GM23338 (cell line): ENCODE measurements at regions not wholly inside any gene's neighbourhood (a gene's known extent, or its start where the extent isn't known, plus 50 kb on each side); places are given as distances from the start of the nearest gene placed in this dataset.
A peak's percentile ranks its signal among the peaks of the same experiment; 100 is the strongest.

Source experiments
- ATAC-seq: fragments of 200-7000 bp; cut with Tn5 transposase; 3 replicates; pipeline ENCODE4 v1.9.1; 2020
- DNase-seq: peaks from one replicate; pipeline ENCODE4 v3.0.0-alpha.2; 2015; ENCODE audit warnings: low spot score
- H2AFZ ChIP-seq: fragments of 200-600 bp; sonication (generic); 2 replicates; pipeline ENCODE4 v1.8.0; 2016; ENCODE audit warnings: antibody characterized with exemption, mild to moderate bottlenecking, moderate library complexity
- H3F3A ChIP-seq: fragments of 200-600 bp; sonication (generic); replicated peaks from 2 replicates; pipeline ENCODE4 v1.8.0; 2017; ENCODE audit warnings: antibody characterized with exemption, mixed run types, low read depth
- H3K27ac ChIP-seq: fragments of 200-600 bp; sonication (generic); 2 replicates; pipeline ENCODE4 v1.6.1; 2016; ENCODE audit warnings: low read depth
- H3K27me3 ChIP-seq: fragments of 200-600 bp; sonication (generic); 2 replicates; pipeline ENCODE4 v1.8.0; 2016; ENCODE audit warnings: mild to moderate bottlenecking, mixed run types, moderate library complexity; ENCODE audit not compliant: insufficient read depth
- H3K36me3 ChIP-seq: fragments of 200-600 bp; sonication (generic); 2 replicates; pipeline ENCODE4 v1.8.0; 2016; ENCODE audit warnings: mild to moderate bottlenecking; ENCODE audit not compliant: insufficient read depth
- H3K4me1 ChIP-seq: fragments of 200-600 bp; sonication (generic); 2 replicates; pipeline ENCODE4 v1.8.0; 2016; ENCODE audit warnings: mild to moderate bottlenecking, moderate library complexity; ENCODE audit not compliant: insufficient read depth
- H3K4me2 ChIP-seq: fragments of 200-600 bp; sonication (generic); 2 replicates; pipeline ENCODE4 v1.7.1; 2017; ENCODE audit warnings: mixed run types
- H3K4me3 ChIP-seq: fragments of 200-600 bp; sonication (generic); 2 replicates; pipeline ENCODE4 v1.6.1; 2016; ENCODE audit warnings: mixed run types
- H3K79me2 ChIP-seq: fragments of 200-600 bp; sonication (generic); replicated peaks from 2 replicates; pipeline ENCODE4 v1.8.0; 2017; ENCODE audit warnings: mild to moderate bottlenecking; ENCODE audit not compliant: insufficient read depth
- H3K9me2 ChIP-seq: fragments of 200-600 bp; sonication (generic); 2 replicates; pipeline ENCODE4 v1.8.0; 2017; ENCODE audit not compliant: insufficient read depth
- H4K20me1 ChIP-seq: fragments of 200-600 bp; sonication (generic); replicated peaks from 2 replicates; pipeline ENCODE4 v1.8.0; 2017; ENCODE audit warnings: mild to moderate bottlenecking; ENCODE audit not compliant: insufficient read depth
- H3K27ac Mint-ChIP-seq: 2 replicates; pipeline ENCODE4 v1.8.0; 2020; ENCODE audit warnings: inconsistent platforms, mild to moderate bottlenecking, moderate library complexity, mixed read lengths
- H3K27me3 Mint-ChIP-seq: 3 replicates; pipeline ENCODE4 v1.8.0; 2022; ENCODE audit warnings: low read depth, mild to moderate bottlenecking, moderate library complexity, mixed read lengths, inconsistent platforms; ENCODE audit not compliant: insufficient read depth, poor library complexity
- H3K36me3 Mint-ChIP-seq: 3 replicates; pipeline ENCODE4 v1.8.0; 2021; ENCODE audit warnings: low read depth, mild to moderate bottlenecking, inconsistent platforms, moderate library complexity, mixed read lengths
- H3K4me1 Mint-ChIP-seq: 3 replicates; pipeline ENCODE4 v1.8.0; 2020; ENCODE audit warnings: mild to moderate bottlenecking, inconsistent platforms, mixed read lengths
- H3K4me3 Mint-ChIP-seq: 3 replicates; pipeline ENCODE4 v1.8.0; 2021; ENCODE audit warnings: moderate library complexity, mild to moderate bottlenecking, inconsistent platforms, mixed read lengths
- H3K9me3 Mint-ChIP-seq: 3 replicates; pipeline ENCODE4 v1.8.0; 2020; ENCODE audit warnings: moderate library complexity, mild to moderate bottlenecking, inconsistent platforms, mixed read lengths
- CREB1 ChIP-seq: fragments of 250-450 bp; sonication (Bioruptor Pico); IDR thresholded peaks from 2 replicates; pipeline ENCODE4 v1.5.0; 2020; ENCODE audit warnings: low read depth, mild to moderate bottlenecking, moderate library complexity
- CTCF ChIP-seq, 2 experiments: fragments of 200-600 bp in 1 of 2; sonication (generic) in 1 of 2; conservative IDR thresholded peaks; 2 replicates each; pipeline versions ENCODE4 v1.5.1 to v1.6.1; 2016 to 2017; ENCODE audit warnings: antibody characterized with exemption in 2 of 2, low read depth in 2 of 2, mild to moderate bottlenecking in 2 of 2, moderate library complexity in 1 of 2
- EZH2phosphoT487 ChIP-seq: fragments of 200-600 bp; sonication (generic); IDR thresholded peaks from one replicate; pipeline ENCODE4 v1.8.1; 2018; ENCODE audit warnings: antibody characterized with exemption; ENCODE audit not compliant: unreplicated experiment
- REST ChIP-seq: IDR thresholded peaks from one replicate; pipeline ENCODE4 v1.6.1; 2018; ENCODE audit warnings: antibody characterized with exemption; ENCODE audit not compliant: unreplicated experiment
- STAT1 ChIP-seq: IDR thresholded peaks from one replicate; pipeline ENCODE4 v1.6.1; 2016; ENCODE audit warnings: antibody characterized with exemption; ENCODE audit not compliant: unreplicated experiment
- ZNF114 ChIP-seq: fragments of 250-450 bp; sonication (Bioruptor Pico); IDR thresholded peaks from 2 replicates; pipeline ENCODE4 v1.5.0; 2020; ENCODE audit warnings: mild to moderate bottlenecking, moderate library complexity
- TF ChIP-seq, protein P1 (sequence below): IDR thresholded peaks from 2 replicates; pipeline ENCODE4 v1.6.1; 2016; ENCODE audit warnings: antibody characterized with exemption
- TF ChIP-seq, protein P2 (sequence below): fragments of 250-450 bp; sonication (Bioruptor Pico); IDR thresholded peaks from 2 replicates; pipeline ENCODE4 v1.5.0; 2020; ENCODE audit warnings: mild to moderate bottlenecking, moderate library complexity

- Histone ChIP-seq H3K4me2 (no peak overlapping the region), H3K4me1 (peaks cover 21% of the 10 kb centered on the region), H3K9me2 (peaks cover 3% of the 10 kb centered on the region; the same call in 1 of the 2 replicates), H3K36me3 (no peaks in the 10 kb centered on the region), H3K4me3 (no peak overlapping the region), H3F3A (no peaks in the 10 kb centered on the region), H3K27ac (no peak overlapping the region), H3K27me3 (no peaks in the 10 kb centered on the region), H2AFZ (no peak overlapping the region), H3K79me2 (no peaks in the 10 kb centered on the region), H4K20me1 (no peaks in the 10 kb centered on the region)
- H3K4me3 Mint-ChIP-seq = no peak overlapping the region
- no peak for TF ChIP-seq EZH2phosphoT487
- TF ChIP-seq CTCF (conservative IDR thresholded peaks at IDR 0.05; ENCODE audit: low read depth in 2 of 2) = no peak
- TF ChIP-seq STAT1 = no peak
- TF ChIP-seq REST = no peak
- TF ChIP-seq, protein P1, sequence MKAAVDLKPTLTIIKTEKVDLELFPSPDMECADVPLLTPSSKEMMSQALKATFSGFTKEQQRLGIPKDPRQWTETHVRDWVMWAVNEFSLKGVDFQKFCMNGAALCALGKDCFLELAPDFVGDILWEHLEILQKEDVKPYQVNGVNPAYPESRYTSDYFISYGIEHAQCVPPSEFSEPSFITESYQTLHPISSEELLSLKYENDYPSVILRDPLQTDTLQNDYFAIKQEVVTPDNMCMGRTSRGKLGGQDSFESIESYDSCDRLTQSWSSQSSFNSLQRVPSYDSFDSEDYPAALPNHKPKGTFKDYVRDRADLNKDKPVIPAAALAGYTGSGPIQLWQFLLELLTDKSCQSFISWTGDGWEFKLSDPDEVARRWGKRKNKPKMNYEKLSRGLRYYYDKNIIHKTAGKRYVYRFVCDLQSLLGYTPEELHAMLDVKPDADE = no peak
- no peak for TF ChIP-seq ZNF114 (CRISPR knock-in tag)
- TF ChIP-seq CREB1 (CRISPR knock-in tag) = no peak
- TF ChIP-seq, protein P2, sequence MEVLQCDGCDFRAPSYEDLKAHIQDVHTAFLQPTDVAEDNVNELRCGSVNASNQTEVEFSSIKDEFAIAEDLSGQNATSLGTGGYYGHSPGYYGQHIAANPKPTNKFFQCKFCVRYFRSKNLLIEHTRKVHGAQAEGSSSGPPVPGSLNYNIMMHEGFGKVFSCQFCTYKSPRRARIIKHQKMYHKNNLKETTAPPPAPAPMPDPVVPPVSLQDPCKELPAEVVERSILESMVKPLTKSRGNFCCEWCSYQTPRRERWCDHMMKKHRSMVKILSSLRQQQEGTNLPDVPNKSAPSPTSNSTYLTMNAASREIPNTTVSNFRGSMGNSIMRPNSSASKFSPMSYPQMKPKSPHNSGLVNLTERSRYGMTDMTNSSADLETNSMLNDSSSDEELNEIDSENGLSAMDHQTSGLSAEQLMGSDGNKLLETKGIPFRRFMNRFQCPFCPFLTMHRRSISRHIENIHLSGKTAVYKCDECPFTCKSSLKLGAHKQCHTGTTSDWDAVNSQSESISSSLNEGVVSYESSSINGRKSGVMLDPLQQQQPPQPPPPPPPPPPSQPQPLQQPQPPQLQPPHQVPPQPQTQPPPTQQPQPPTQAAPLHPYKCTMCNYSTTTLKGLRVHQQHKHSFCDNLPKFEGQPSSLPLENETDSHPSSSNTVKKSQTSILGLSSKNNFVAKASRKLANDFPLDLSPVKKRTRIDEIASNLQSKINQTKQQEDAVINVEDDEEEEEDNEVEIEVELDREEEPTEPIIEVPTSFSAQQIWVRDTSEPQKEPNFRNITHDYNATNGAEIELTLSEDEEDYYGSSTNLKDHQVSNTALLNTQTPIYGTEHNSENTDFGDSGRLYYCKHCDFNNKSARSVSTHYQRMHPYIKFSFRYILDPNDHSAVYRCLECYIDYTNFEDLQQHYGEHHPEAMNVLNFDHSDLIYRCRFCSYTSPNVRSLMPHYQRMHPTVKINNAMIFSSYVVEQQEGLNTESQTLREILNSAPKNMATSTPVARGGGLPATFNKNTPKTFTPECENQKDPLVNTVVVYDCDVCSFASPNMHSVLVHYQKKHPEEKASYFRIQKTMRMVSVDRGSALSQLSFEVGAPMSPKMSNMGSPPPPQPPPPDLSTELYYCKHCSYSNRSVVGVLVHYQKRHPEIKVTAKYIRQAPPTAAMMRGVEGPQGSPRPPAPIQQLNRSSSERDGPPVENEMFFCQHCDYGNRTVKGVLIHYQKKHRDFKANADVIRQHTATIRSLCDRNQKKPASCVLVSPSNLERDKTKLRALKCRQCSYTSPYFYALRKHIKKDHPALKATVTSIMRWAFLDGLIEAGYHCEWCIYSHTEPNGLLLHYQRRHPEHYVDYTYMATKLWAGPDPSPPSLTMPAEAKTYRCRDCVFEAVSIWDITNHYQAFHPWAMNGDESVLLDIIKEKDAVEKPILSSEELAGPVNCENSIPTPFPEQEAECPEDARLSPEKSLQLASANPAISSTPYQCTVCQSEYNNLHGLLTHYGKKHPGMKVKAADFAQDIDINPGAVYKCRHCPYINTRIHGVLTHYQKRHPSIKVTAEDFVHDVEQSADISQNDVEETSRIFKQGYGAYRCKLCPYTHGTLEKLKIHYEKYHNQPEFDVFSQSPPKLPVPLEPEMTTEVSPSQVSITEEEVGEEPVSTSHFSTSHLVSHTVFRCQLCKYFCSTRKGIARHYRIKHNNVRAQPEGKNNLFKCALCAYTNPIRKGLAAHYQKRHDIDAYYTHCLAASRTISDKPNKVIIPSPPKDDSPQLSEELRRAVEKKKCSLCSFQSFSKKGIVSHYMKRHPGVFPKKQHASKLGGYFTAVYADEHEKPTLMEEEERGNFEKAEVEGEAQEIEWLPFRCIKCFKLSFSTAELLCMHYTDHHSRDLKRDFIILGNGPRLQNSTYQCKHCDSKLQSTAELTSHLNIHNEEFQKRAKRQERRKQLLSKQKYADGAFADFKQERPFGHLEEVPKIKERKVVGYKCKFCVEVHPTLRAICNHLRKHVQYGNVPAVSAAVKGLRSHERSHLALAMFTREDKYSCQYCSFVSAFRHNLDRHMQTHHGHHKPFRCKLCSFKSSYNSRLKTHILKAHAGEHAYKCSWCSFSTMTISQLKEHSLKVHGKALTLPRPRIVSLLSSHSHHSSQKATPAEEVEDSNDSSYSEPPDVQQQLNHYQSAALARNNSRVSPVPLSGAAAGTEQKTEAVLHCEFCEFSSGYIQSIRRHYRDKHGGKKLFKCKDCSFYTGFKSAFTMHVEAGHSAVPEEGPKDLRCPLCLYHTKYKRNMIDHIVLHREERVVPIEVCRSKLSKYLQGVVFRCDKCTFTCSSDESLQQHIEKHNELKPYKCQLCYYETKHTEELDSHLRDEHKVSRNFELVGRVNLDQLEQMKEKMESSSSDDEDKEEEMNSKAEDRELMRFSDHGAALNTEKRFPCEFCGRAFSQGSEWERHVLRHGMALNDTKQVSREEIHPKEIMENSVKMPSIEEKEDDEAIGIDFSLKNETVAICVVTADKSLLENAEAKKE (CRISPR knock-in tag) = no peak
- H3K9me3 Mint-ChIP-seq = no peaks in the 10 kb centered on the region
- DNase-seq (peak; percentile 8), ATAC-seq (no peak)
- H3K36me3 Mint-ChIP-seq = no peaks in the 10 kb centered on the region
- H3K27me3 Mint-ChIP-seq = no peaks in the 10 kb centered on the region
- H3K27ac Mint-ChIP-seq = no peak overlapping the region
- H3K4me1 Mint-ChIP-seq = peaks cover 6% of the 10 kb centered on the region
Measured at GRCh38 chr2:35545301-35545700, 810.3 kb upstream of the CRIM1 start.
